ENCODE measurements at regions not wholly inside any gene's neighbourhood (a gene's known extent, or its start where the extent isn't known, plus 50 kb on each side); places are given as distances from the start of the nearest gene placed in this dataset.
"Not testable (repeated sequence)": the region's sequence is repeated elsewhere in the genome, so short reads cannot be mapped to it uniquely, and the experiment has no call there.

DNA sequence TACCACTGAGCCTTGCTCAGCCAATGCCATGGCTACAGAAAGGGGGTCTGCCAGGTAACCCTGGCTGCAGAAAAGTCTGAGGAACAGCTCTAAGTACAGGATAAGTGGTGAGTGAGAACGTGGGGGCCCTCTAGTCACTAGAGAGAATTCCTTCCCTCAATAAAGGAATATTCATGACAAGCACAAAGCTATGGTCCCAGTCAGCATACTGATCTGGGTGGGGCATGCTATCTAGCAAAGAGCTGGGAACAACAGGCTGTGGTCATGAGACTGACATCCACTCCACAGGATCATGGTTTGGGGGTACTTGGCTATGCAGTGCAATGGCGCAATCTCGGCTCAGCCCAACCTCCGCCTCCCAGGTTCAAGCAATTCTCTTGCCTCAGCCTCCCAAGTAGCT, 140.4 kb downstream of the MTHFS start:
- DNase-seq = no peak

DNA sequence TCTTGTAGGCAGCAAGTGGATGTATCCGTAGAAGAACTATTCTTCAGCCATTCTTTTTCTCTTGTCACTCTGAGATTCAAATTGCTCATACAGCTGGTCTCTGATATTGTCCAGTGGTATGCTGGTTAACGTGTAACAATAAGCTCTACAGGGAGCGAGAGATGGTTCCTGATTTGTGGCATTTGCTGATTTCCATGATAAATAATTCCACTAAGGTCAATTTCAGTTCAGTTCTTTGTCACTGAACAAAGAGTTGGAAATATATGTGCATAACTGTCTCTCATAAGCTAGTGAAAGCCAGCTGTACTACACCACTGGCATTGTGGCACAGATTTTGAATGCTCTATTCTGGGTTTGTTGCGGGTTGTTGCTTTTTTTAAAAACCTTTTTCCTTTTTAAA, 131.7 kb downstream of the MTHFS start:
- no peak for DNase-seq

DNA sequence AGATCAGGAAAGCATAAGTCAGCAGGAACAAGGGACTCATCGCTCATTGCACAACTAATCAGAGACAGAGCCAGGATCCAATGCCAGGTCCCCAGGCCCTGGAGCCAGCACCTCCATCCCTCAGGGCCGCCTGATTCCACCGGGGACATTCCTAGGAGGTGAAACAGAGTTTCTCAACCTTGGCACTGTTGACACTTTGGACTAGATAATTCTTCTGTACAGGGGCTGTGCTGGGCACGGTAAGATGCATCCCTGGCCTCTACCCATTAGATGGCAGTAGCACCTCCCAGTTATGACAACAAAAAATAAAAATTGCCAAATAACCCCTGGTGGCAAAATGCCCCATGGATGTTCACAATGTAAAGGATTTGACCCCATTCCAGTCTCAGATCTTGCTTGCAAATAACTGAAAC, 127.7 kb downstream of the MTHFS start:
- DNase-seq = no peak

DNA sequence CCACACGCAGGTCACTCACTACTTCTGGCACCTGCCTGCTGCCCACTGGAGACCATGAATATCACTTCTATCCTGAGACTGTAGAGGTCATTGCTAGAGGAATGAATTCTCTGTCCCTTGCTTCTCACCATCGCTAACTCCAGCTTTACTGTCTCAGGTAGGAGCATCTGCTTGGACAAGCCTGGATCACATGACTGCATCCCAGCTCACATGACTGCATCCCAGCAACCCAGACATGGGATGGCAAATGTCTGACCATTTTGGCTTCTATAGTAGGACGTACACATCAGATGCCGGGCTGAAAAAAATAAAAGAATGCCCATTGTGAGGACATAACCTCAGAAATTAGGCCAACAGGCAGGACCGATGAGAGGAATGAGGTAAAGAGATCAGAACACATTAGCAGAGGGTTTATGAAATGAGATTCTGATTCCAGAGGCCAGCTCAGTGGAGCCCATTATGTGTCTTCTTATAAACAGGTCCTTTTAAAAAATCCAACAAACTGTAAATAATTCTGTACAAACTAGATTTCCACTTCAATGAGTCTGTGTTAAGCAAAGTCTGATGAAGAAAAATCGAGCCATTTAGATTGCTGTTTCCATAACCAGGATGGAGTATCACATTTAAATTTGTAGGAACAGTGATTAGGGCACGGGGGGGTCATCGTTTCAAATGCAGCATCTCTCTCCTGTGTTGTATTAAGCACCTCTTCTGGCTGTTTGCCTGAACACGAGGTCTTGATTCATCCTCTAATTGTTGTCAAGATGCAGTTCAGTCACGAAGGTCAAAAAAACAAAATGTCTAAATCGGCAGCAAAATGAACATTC, 126.7 kb downstream of the MTHFS start:
- DNase-seq = no peak

DNA sequence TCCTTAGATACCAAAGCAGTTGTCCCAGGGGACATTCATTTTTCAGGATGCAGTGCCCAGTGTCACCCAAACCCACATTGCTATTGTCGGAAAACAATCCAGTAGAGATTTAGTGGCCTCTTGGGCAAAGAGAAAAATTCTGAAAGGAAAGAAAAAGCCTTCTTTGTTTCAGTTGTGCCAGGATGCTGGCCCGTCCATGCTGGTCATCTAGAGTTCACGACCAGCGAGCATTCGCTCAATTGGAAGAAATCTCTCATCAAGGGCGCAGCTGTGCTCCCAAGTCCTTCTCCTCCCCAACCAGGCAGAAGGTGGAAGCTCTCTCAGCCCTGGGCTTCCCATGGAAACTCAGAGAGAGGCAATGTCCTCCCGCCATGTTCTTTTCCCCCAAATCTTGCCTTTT, 123.7 kb downstream of the MTHFS start:
- DNase-seq = no peak

DNA sequence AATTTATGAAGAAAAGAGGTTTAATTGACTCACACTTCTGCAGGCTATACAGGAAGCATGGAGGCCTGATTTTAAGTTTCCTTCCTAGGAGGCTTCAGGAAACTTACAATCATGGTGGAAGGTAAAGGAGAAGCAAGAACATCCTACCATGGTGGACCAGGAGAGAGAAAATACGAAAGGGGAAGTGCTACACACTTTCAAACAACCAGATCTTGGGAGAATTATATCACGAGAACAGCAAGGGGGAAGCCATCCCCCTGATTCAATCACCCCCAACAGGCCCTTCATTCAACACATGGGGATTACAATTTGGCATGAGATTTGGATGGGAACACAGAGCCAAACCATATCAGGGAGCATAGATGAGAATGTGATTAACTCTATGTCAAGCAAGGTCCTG, 121.0 kb downstream of the MTHFS start:
- no peak for DNase-seq

DNA sequence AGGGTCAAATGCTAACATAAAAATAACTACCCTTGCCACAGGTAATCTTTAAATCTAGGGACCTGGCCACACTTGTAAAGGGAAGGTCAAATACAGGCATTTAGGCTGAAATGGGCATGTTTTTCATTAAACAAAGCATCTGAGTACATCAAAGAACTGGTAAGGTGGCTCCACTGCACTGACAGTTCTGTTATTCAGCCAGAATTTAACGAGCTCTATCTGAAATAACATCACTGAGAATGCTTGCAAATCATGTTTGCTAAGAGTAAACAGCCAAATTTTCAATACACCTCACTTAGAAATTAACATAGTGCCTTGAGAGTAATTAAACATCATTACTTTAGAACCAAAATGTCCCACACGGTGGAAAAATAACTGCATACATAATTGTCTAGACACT, 118.9 kb downstream of the MTHFS start:
- no peak for DNase-seq

DNA sequence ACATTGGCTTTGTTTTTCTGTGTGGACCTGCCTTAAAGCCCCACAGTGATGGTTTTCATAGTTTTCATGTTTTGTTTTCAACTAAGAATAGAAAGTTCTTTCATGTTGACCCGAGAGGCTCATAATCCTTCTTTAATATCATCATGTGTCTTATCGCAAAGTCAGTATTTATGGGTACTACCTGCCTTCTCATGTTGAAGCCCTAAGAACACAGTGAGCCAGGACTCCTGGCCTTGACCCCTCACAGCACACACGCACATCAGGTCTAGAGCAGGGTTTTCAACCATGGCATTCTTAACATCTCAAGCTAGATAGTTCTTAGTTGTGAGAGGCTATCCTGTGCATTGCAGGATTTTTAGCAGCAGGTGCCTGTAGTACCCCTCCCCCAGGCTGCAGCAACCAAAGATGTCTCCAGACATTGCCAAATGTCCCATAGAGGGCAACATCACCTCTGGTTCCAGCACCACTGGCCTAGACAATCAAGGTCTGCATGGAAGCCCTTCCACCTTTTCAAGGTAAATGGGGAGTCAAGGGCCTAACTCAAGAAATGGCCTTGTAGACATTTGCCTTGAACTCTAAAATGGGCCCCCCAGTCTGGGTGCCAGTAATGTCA, 118.3 kb downstream of the MTHFS start:
- no peak for DNase-seq

DNA sequence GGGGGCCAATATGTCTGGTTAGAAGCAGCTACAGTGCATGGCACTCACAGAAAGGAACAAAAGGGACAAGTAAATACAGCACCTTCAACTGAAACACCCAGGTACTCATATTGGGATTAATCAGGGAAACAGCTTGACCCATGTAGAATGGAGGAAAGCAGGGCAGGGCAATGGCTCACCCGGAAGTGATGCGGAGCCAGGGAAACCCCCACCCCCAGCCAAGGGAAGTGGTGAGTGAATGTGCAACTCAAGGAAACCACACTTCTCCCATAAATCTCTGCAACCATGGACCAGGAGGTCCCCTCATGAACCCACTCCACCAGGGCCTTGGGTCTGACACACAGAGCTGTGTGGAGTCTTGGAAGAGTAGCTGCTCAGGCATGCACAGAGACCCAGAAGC, 117.1 kb downstream of the MTHFS start:
- DNase-seq = no peak

DNA sequence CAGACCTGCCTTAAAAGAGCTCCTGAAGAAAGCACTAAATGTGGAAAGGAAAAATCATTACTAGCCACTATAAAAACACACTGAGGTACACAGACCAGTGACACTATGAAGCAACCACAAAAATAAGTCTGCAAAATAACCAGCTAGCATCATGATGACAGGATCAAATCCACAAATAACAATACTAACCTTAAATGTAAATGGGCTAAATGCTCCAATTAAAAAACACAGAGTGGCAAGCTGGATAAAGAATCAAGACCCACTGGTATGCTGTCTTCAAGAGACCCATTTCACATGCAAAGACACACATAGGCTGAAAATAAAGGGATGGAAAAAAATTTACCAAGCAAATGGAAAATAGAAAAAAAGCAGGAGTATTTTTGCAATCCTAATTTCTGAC, 114.5 kb downstream of the MTHFS start:
- not testable (repeated sequence) for DNase-seq

All from muscle of back (tissue), 3 donors.